HG03460 (cell line): ENCODE measurements at regions not wholly inside any gene's neighbourhood (a gene's known extent, or its start where the extent isn't known, plus 50 kb on each side); places are given as distances from the start of the nearest gene placed in this dataset.

Experiments used
- ATAC-seq: cut with Tn5 transposase; IDR thresholded peaks from one replicate; pipeline ENCODE4 v1.9.1; 2021; ENCODE audit not compliant: unreplicated experiment

- no peak for ATAC-seq
Observed at GRCh38 chr4:45647823-45648222, 476.0 kb downstream of the GABRG1 start.

- no peak for ATAC-seq
Observed at GRCh38 chr4:45646885-45647590, 476.8 kb downstream of the GABRG1 start.

- no peak for ATAC-seq
Observed at GRCh38 chr4:45640281-45640680, 483.6 kb downstream of the GABRG1 start.

GRCh38 chr4:45638641-45639040 lies 485.2 kb downstream of the GABRG1 start:
- ATAC-seq = no peak

GRCh38 chr4:45636175-45636574 lies 487.7 kb downstream of the GABRG1 start:
- ATAC-seq = no peak

GRCh38 chr4:45629717-45630116 lies 494.1 kb downstream of the GABRG1 start:
- no peak for ATAC-seq

- no peak for ATAC-seq
Observed at GRCh38 chr4:45621971-45622370, 501.9 kb downstream of the GABRG1 start.

GRCh38 chr4:45620808-45621207 lies 503.0 kb downstream of the GABRG1 start:
- ATAC-seq = no peak

- no peak for ATAC-seq
Observed at GRCh38 chr4:45596379-45597101, 527.3 kb downstream of the GABRG1 start.

- no peak for ATAC-seq
Observed at GRCh38 chr4:45580334-45580733, 543.5 kb downstream of the GABRG1 start.

GRCh38 chr4:45578874-45579273 lies 545.0 kb downstream of the GABRG1 start:
- ATAC-seq = no peak

GRCh38 chr4:45576275-45576674 lies 547.6 kb downstream of the GABRG1 start:
- ATAC-seq = no peak

GRCh38 chr4:45569619-45570018 lies 554.2 kb downstream of the GABRG1 start:
- ATAC-seq = no peak

- ATAC-seq = no peak
Observed at GRCh38 chr4:45568694-45569093, 555.2 kb downstream of the GABRG1 start.

GRCh38 chr4:45566896-45567603 lies 556.8 kb downstream of the GABRG1 start:
- no peak for ATAC-seq

- no peak for ATAC-seq
Observed at GRCh38 chr4:45554423-45554822, 569.4 kb downstream of the GABRG1 start.

- no peak for ATAC-seq
Observed at GRCh38 chr4:45550766-45551366, 573.0 kb downstream of the GABRG1 start.

GRCh38 chr4:45539142-45539814 lies 584.6 kb downstream of the GABRG1 start:
- ATAC-seq = no peak

- no peak for ATAC-seq
Observed at GRCh38 chr4:45530498-45530897, 593.4 kb downstream of the GABRG1 start.

- no peak for ATAC-seq
Observed at GRCh38 chr4:45527160-45527559, 596.7 kb downstream of the GABRG1 start.

- no peak for ATAC-seq
Observed at GRCh38 chr4:45518832-45519231, 605.0 kb downstream of the GABRG1 start.
